ENCODE measurements at regions not wholly inside any gene's neighbourhood (a gene's known extent, or its start where the extent isn't known, plus 50 kb on each side); places are given as distances from the start of the nearest gene placed in this dataset.

DNA sequence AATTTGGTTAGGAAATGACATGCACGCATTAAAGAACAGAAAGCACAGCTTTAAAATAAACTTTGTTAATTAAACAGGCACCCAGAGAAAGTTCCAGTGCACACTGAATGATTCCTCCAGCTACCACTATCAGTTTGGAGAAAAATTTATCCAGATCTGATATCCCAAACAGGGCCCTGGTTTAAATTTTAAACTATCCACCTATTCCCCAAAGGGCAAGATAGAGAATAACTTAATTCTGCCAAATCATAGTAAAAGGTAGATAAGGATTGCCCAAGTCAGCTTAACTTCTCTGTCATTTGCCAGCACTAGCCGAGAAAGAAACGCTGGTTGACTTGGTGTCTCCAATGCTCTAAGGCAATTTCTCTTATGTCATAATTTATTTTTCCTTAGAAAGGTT is 321.9 kb upstream of the PKDCC start:
- DNase-seq (ENCODE audit: low read depth), result no peak
- no peak overlapping the region for H3K27ac ChIP-seq (ENCODE audit: low read depth, low read length)
- no peaks in the 10 kb centered on the region for H3K4me1 ChIP-seq (ENCODE audit: insufficient read depth, low read length)
- no peak overlapping the region for H3K4me3 Mint-ChIP-seq (ENCODE audit: unreplicated experiment)
- no peaks in the 10 kb centered on the region for H3K36me3 ChIP-seq (ENCODE audit: insufficient read depth, low read length)
- H3K27me3 ChIP-seq (ENCODE audit: insufficient read depth, low read length), result no peaks in the 10 kb centered on the region
- H3K9ac ChIP-seq (ENCODE audit: low read length), result no peak overlapping the region
- no peak overlapping the region for H3K4me2 ChIP-seq (ENCODE audit: low read length)
- no peaks in the 10 kb centered on the region for H3K79me2 ChIP-seq (ENCODE audit: insufficient read depth, low read length)
- H4K20me1 ChIP-seq (ENCODE audit: insufficient read depth, low read length), result no peaks in the 10 kb centered on the region
- H3K9me3 Mint-ChIP-seq (ENCODE audit: unreplicated experiment), result peaks cover 3% of the 10 kb centered on the region
- TF ChIP-seq, protein P1, sequence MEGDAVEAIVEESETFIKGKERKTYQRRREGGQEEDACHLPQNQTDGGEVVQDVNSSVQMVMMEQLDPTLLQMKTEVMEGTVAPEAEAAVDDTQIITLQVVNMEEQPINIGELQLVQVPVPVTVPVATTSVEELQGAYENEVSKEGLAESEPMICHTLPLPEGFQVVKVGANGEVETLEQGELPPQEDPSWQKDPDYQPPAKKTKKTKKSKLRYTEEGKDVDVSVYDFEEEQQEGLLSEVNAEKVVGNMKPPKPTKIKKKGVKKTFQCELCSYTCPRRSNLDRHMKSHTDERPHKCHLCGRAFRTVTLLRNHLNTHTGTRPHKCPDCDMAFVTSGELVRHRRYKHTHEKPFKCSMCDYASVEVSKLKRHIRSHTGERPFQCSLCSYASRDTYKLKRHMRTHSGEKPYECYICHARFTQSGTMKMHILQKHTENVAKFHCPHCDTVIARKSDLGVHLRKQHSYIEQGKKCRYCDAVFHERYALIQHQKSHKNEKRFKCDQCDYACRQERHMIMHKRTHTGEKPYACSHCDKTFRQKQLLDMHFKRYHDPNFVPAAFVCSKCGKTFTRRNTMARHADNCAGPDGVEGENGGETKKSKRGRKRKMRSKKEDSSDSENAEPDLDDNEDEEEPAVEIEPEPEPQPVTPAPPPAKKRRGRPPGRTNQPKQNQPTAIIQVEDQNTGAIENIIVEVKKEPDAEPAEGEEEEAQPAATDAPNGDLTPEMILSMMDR (IDR thresholded peaks at IDR 0.05; ENCODE audit: insufficient read depth, low read depth, low read length), result no peak
- no peak for TF ChIP-seq EZH2 (IDR thresholded peaks at IDR 0.05; ENCODE audit: insufficient read depth, low read length)
- no peaks in the 10 kb centered on the region for H3K36me3 Mint-ChIP-seq (ENCODE audit: low read depth, unreplicated experiment)
- no peak overlapping the region for H2AFZ ChIP-seq (ENCODE audit: low read depth, low read length)
- no peaks in the 10 kb centered on the region for H3K27me3 Mint-ChIP-seq (ENCODE audit: low read depth, unreplicated experiment)
- no peak for FAIRE-seq
- H3K9me3 ChIP-seq (ENCODE audit: insufficient read depth, low read depth, low read length), result no peaks in the 10 kb centered on the region
- H3K27ac Mint-ChIP-seq (ENCODE audit: unreplicated experiment), result no peak overlapping the region
- no peak overlapping the region for H3K4me3 ChIP-seq (ENCODE audit: insufficient read depth, low read depth, low read length)
- peaks cover 9% of the 10 kb centered on the region for H3K4me1 Mint-ChIP-seq (ENCODE audit: low read depth, unreplicated experiment)

DNA sequence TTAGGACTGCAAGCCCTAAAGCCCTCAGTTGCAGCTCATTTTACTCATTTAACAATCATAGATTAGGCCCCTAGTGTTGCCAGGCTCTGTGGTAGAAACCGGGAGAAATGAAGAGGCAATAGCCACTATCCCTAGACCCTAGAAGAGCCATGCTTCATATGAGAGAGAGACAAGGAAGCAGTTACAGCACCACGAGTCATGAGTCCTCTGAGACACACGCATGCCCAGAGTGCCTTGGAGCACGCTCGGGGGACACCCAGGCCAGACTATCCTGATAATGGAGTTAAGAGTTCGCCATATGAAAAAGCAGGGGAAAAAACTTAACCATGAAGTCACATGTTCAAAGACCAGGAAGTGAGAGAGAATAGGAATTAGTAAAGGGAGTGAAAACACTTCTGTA is 321.5 kb upstream of the PKDCC start:
- DNase-seq (ENCODE audit: low read depth) (no peak), FAIRE-seq (no peak)
- Histone ChIP-seq H3K27ac (ENCODE audit: low read depth, low read length) (no peak overlapping the region), H2AFZ (ENCODE audit: low read depth, low read length) (no peak overlapping the region), H3K27me3 (ENCODE audit: insufficient read depth, low read length) (no peaks in the 10 kb centered on the region), H3K9me3 (ENCODE audit: insufficient read depth, low read depth, low read length) (no peaks in the 10 kb centered on the region), H3K4me1 (ENCODE audit: insufficient read depth, low read length) (no peaks in the 10 kb centered on the region), H3K4me2 (ENCODE audit: low read length) (no peak overlapping the region), H3K79me2 (ENCODE audit: insufficient read depth, low read length) (no peaks in the 10 kb centered on the region), H4K20me1 (ENCODE audit: insufficient read depth, low read length) (no peaks in the 10 kb centered on the region), H3K36me3 (ENCODE audit: insufficient read depth, low read length) (no peaks in the 10 kb centered on the region), H3K9ac (ENCODE audit: low read length) (no peak overlapping the region), H3K4me3 (ENCODE audit: insufficient read depth, low read depth, low read length) (no peak overlapping the region)
- no peaks in the 10 kb centered on the region for H3K36me3 Mint-ChIP-seq (ENCODE audit: low read depth, unreplicated experiment)
- peaks cover 7% of the 10 kb centered on the region for H3K4me1 Mint-ChIP-seq (ENCODE audit: low read depth, unreplicated experiment)
- H3K4me3 Mint-ChIP-seq (ENCODE audit: unreplicated experiment), result no peak overlapping the region
- no peak for TF ChIP-seq EZH2 (IDR thresholded peaks at IDR 0.05; ENCODE audit: insufficient read depth, low read length)
- TF ChIP-seq, protein P1 (IDR thresholded peaks at IDR 0.05; ENCODE audit: insufficient read depth, low read depth, low read length), result no peak
- H3K9me3 Mint-ChIP-seq (ENCODE audit: unreplicated experiment), result peaks cover 3% of the 10 kb centered on the region
- no peak overlapping the region for H3K27ac Mint-ChIP-seq (ENCODE audit: unreplicated experiment)
- H3K27me3 Mint-ChIP-seq (ENCODE audit: low read depth, unreplicated experiment), result no peaks in the 10 kb centered on the region

DNA sequence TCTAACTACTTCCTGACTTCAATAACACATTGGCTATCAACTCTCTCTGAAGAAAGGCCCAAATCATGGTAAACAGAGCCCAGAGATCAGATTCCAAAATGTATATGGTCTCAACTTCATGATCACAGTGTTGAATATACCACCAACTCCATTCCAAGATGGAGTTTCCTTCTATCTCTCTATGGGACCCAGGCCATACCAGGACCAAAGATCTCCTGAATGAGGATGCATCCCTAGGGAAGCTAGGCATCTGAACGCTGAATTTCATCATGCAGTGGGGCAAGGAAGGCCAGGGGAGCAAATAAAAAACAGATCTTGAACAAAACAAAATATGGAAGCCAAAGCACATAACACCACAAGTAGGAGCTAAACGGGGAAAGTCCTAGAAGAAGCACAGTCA is 320.7 kb upstream of the PKDCC start:
- Mint-ChIP-seq H3K36me3 (ENCODE audit: low read depth, unreplicated experiment) (no peaks in the 10 kb centered on the region), H3K4me3 (ENCODE audit: unreplicated experiment) (no peak overlapping the region), H3K27me3 (ENCODE audit: low read depth, unreplicated experiment) (no peaks in the 10 kb centered on the region), H3K4me1 (ENCODE audit: low read depth, unreplicated experiment) (peaks cover 7% of the 10 kb centered on the region), H3K9me3 (ENCODE audit: unreplicated experiment) (peaks cover 3% of the 10 kb centered on the region), H3K27ac (ENCODE audit: unreplicated experiment) (no peak overlapping the region)
- Histone ChIP-seq H3K9me3 (ENCODE audit: insufficient read depth, low read depth, low read length) (no peaks in the 10 kb centered on the region), H3K4me2 (ENCODE audit: low read length) (no peak overlapping the region), H4K20me1 (ENCODE audit: insufficient read depth, low read length) (no peaks in the 10 kb centered on the region), H2AFZ (ENCODE audit: low read depth, low read length) (no peak overlapping the region), H3K27ac (ENCODE audit: low read depth, low read length) (no peak overlapping the region), H3K79me2 (ENCODE audit: insufficient read depth, low read length) (no peaks in the 10 kb centered on the region), H3K9ac (ENCODE audit: low read length) (no peak overlapping the region), H3K27me3 (ENCODE audit: insufficient read depth, low read length) (no peaks in the 10 kb centered on the region), H3K36me3 (ENCODE audit: insufficient read depth, low read length) (no peaks in the 10 kb centered on the region), H3K4me3 (ENCODE audit: insufficient read depth, low read depth, low read length) (no peak overlapping the region), H3K4me1 (ENCODE audit: insufficient read depth, low read length) (no peaks in the 10 kb centered on the region)
- DNase-seq (ENCODE audit: low read depth) (no peak), FAIRE-seq (no peak)
- TF ChIP-seq, protein P1 (IDR thresholded peaks at IDR 0.05; ENCODE audit: insufficient read depth, low read depth, low read length), result no peak
- TF ChIP-seq EZH2 (IDR thresholded peaks at IDR 0.05; ENCODE audit: insufficient read depth, low read length), result no peak

Data from astrocyte (in vitro differentiated cells and primary cell).